ENCODE measurements at regions not wholly inside any gene's neighbourhood (a gene's known extent, or its start where the extent isn't known, plus 50 kb on each side); places are given as distances from the start of the nearest gene placed in this dataset.
A peak's percentile ranks its signal among the peaks of the same experiment; 100 is the strongest.

DNA sequence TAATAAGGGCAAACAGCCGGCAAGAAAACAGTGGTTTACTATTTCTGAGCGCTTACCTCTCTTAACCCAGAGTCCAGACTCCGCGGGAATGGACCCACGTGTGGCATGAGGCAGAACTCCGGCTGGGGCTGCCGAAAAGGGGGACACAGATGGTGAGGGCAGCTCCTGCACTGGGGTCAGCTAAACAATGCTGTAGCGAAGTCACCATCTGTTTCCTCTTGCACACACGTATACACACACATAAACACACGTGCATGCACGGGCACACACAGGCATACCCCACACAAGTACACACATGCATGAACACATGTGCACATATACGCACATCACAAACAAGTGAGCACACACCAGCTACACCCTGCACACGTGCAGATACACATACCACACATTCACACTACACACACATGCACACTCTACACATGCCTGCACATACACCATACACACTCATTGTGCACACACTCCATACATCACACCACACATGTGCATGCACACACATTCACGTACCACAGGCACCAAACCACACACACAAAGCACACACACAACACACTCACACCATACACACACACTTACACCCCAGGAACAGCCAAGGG is 105.9 kb upstream of the ID2 start:
- Mint-ChIP-seq H3K4me1 (ENCODE audit: low read depth) (peaks cover 51% of the 10 kb centered on the region), H3K27ac (no peak overlapping the region), H3K9me3 (ENCODE audit: low read depth) (no peaks in the 10 kb centered on the region), H3K4me3 (peak overlapping the region; percentile 60), H3K27me3 (peaks cover 5% of the 10 kb centered on the region), H3K36me3 (no peaks in the 10 kb centered on the region)

DNA sequence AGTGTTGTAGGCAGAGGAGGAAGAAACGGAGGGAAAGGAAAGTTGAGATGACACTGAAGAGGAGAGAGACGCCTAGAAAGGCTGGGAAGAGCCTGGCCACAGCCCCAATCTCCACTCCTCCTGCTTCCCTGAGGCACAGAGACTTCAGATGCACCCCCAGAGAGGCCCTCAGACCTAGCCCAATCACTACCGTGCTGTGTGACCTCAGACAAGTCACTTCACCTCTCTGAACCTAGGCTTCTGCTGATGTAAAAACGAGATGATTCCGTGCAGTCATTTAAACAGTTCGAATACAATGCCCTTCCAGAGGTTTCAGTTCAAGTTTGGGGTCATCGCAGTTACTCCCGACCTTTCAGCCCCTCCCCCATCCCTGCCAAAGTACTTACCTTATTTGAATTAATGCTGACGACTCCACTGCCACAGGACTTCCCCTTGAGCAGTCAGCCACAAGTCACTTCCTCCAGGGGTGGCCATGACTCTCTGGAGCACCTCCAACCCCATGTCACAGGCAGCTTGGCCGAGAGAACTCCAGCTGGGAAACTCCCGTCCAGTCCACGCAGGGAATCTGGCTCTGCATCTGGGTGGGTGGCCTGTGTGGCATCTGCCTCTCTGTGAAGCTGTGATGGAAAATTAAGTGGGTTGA is 105.2 kb upstream of the ID2 start:
- peaks cover 52% of the 10 kb centered on the region for H3K4me1 Mint-ChIP-seq (ENCODE audit: low read depth)
- H3K27me3 Mint-ChIP-seq = peaks cover 5% of the 10 kb centered on the region
- no peaks in the 10 kb centered on the region for H3K9me3 Mint-ChIP-seq (ENCODE audit: low read depth)
- no peaks in the 10 kb centered on the region for H3K36me3 Mint-ChIP-seq
- peak overlapping the region; percentile 60 for H3K4me3 Mint-ChIP-seq
- H3K27ac Mint-ChIP-seq = peak overlapping the region; percentile 67

DNA sequence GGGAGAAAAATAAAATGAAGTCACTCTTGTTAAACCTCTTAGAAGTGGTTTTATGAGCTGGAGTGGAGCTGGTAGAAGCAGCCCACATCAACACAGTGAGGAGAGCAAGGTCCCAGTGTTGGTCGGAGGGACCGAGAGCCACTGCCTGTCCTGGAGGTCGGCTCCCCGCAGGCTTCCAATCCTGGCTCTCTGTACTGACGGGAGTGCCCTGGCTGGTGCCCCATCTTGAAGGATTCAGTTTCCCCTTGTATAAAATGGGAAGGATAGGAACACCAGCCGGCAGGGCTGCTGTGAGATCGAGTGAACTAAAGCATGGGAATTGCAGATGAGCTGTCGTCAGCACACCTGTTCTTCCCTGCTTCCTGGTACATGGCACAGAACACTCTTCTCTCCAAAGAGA is 104.3 kb upstream of the ID2 start:
- Mint-ChIP-seq H3K4me1 (ENCODE audit: low read depth) (peaks cover 57% of the 10 kb centered on the region), H3K27ac (no peak overlapping the region), H3K36me3 (no peaks in the 10 kb centered on the region), H3K9me3 (ENCODE audit: low read depth) (no peaks in the 10 kb centered on the region), H3K4me3 (no peak overlapping the region), H3K27me3 (peaks cover 5% of the 10 kb centered on the region)

GRCh38 chr2:8578335-8579244 is 103.3 kb upstream of the ID2 start:
- Mint-ChIP-seq H3K27ac (no peak overlapping the region), H3K4me3 (no peak overlapping the region), H3K36me3 (no peaks in the 10 kb centered on the region), H3K27me3 (peaks cover 5% of the 10 kb centered on the region), H3K9me3 (ENCODE audit: low read depth) (no peaks in the 10 kb centered on the region), H3K4me1 (ENCODE audit: low read depth) (peaks cover 59% of the 10 kb centered on the region)

DNA sequence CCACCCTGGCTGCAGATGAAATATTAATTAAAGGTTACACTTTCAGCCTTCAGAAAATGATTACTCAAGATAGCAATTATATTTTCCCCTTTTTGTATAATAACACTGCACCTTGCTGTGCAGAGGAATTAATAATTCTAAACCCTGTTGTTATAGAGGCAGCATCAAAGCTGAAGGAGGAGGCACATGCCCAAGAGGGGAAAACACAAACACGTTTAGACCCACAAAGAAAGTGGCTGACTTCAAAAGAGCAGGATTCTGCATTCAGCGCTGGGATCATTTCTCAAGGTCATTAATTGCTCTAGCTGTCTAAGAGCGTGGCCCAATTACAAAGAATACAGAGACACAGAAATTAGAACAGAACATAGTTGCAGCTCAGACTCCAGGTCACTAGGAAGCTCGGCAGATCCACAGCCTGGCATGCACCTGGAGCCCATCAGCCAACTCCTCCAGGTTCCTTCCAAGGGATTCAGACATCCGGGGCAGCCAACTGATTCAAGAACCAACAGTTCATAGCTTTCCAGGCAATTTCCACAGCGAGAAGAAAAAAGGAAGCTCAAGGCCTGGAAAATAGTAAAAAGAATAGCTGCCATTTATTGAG is 102.3 kb upstream of the ID2 start:
- H3K36me3 Mint-ChIP-seq = no peaks in the 10 kb centered on the region
- peaks cover 5% of the 10 kb centered on the region for H3K27me3 Mint-ChIP-seq
- H3K4me3 Mint-ChIP-seq = no peak overlapping the region
- no peaks in the 10 kb centered on the region for H3K9me3 Mint-ChIP-seq (ENCODE audit: low read depth)
- H3K27ac Mint-ChIP-seq = no peak overlapping the region
- H3K4me1 Mint-ChIP-seq (ENCODE audit: low read depth) = peaks cover 57% of the 10 kb centered on the region

GRCh38 chr2:8580316-8581233 is 101.3 kb upstream of the ID2 start:
- Mint-ChIP-seq H3K36me3 (no peaks in the 10 kb centered on the region), H3K9me3 (ENCODE audit: low read depth) (no peaks in the 10 kb centered on the region), H3K27ac (peak overlapping the region; percentile 85), H3K27me3 (peaks cover 7% of the 10 kb centered on the region), H3K4me1 (ENCODE audit: low read depth) (peaks cover 49% of the 10 kb centered on the region), H3K4me3 (peak overlapping the region; percentile 60)

DNA sequence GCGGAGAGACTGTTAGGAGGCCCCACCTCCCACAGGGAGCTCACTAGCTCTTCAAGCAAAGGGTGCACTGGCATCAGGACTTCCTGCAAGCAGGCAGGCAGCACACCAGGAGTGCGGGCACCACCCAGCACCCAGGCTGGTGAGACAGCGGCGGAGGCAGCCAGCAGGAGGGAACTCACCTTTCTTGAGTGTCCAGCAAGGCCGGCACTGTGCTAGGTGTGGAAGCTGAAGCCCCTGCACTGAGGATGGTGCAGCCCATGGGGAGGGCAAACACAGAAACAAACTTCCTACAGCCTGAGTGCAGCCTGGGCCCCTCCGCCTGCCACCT is 100.7 kb upstream of the ID2 start:
- Mint-ChIP-seq H3K9me3 (ENCODE audit: low read depth) (no peaks in the 10 kb centered on the region), H3K27ac (peak overlapping the region; percentile 29), H3K4me3 (no peak overlapping the region), H3K27me3 (peaks cover 5% of the 10 kb centered on the region), H3K36me3 (no peaks in the 10 kb centered on the region), H3K4me1 (ENCODE audit: low read depth) (peaks cover 47% of the 10 kb centered on the region)

- H3K9me3 Mint-ChIP-seq (ENCODE audit: low read depth) = no peaks in the 10 kb centered on the region
- peaks cover 47% of the 10 kb centered on the region for H3K4me1 Mint-ChIP-seq (ENCODE audit: low read depth)
- peaks cover 4% of the 10 kb centered on the region for H3K27me3 Mint-ChIP-seq
- no peaks in the 10 kb centered on the region for H3K36me3 Mint-ChIP-seq
- no peak overlapping the region for H3K27ac Mint-ChIP-seq
- no peak overlapping the region for H3K4me3 Mint-ChIP-seq
Observed at GRCh38 chr2:8581601-8582041, 100.2 kb upstream of the ID2 start.

DNA sequence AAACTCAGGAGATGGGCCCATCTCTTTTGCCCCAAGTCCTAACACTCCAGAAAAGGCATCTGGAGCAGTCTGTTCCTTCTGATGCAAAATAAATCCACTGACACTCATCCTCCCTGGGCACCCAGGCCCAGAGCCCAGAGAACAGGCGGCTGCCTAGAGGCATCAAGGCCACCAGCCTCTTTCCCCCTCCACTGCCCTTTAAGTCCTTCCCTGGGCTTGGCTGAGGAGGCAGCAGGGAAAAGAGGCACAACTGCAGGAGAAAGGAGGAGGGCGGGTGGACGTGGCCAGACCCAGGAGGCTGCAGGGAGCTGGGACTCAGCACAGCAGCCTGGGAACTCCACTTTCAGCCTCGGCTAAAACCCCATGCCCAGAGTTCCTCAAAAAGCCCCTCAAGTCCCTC is 99.7 kb upstream of the ID2 start:
- Mint-ChIP-seq H3K27me3 (peaks cover 4% of the 10 kb centered on the region), H3K27ac (no peak overlapping the region)

DNA sequence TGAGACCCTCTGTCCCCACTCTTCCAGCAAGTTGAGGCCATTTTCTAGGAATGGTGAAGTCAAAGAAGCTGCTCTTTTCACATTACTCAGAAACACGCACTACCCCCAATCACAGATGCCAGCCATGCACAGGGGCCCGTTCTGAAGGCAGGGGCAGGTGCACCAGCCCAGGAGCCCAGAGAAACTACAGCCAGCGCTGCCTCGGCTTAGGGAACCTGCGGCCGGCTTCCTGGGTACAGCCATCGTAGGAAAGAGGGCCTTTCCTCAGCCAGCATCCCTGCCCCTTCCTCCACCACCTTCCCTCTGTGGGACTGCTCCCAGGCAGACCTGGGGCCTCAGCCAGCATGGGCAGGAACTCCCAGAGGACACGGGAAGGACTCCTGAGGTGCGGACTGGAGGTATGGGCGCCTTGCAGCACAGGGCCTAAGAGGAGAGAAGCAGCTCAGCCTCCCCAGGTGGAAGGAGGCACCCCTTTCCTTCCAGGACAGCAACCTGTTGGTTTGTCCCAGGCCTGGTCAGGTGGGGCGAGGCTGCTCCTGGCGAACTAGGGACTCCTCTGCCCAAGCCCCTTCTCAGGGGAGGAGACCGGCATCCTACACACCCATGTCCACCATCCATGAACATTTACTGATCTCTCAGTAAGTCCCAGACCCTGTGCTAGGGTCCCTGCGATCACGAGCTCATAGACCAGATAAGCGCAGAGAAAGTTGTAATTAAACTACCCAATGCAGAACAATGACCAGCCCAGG is 99.0 kb upstream of the ID2 start:
- Mint-ChIP-seq H3K27ac (no peak overlapping the region), H3K36me3 (no peaks in the 10 kb centered on the region), H3K4me3 (peak overlapping the region; percentile 54), H3K27me3 (peaks cover 4% of the 10 kb centered on the region), H3K9me3 (ENCODE audit: low read depth) (no peaks in the 10 kb centered on the region), H3K4me1 (ENCODE audit: low read depth) (peaks cover 41% of the 10 kb centered on the region)

More for the DNA sequence above, 99.7 kb upstream of the ID2 start:
- peaks cover 42% of the 10 kb centered on the region for H3K4me1 Mint-ChIP-seq (ENCODE audit: low read depth)
- no peaks in the 10 kb centered on the region for H3K9me3 Mint-ChIP-seq (ENCODE audit: low read depth)
- no peak overlapping the region for H3K4me3 Mint-ChIP-seq
- H3K36me3 Mint-ChIP-seq = no peaks in the 10 kb centered on the region

DNA sequence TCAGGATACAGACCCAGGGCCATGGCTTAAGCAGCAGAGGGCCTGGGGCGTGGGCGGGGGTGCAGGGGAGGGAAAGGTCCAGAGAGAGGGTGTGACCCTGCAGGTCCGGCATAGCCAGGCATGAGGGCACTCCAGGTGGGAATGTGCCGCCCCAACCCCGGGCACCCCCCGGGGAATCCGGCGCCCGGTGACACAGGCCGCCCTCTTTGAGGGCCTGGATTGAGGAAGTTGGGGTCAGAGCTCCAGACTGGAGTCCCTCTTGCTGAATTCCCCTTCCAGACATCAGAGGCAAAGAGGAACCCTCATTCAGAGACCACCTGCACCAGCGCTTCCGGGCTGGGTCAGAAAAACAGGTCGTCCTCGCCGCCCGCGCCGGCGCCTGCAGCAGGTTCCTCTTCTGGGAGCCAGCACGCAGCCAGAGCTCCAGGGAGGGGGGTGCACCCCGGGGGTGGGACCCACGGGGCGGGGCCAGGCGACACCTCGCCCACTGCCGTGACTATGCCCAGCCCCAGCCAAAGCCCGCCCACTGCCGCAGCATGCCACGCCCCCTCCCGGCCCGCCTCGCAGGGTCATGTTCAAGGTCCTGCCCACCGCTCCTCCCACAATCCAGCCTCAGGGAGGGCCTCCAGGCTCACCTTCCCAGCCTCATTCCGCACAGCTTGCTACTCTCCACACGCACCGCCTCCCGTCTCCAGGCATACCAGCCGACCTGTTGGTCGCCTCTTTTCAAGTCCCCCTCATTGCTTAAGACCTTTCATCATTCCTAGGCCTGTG is 98.3 kb upstream of the ID2 start:
- peaks cover 4% of the 10 kb centered on the region for H3K27me3 Mint-ChIP-seq
- H3K4me3 Mint-ChIP-seq = peak overlapping the region; percentile 77
- peaks cover 44% of the 10 kb centered on the region for H3K4me1 Mint-ChIP-seq (ENCODE audit: low read depth)
- H3K27ac Mint-ChIP-seq = peak overlapping the region; percentile 61
- no peaks in the 10 kb centered on the region for H3K36me3 Mint-ChIP-seq
- H3K9me3 Mint-ChIP-seq (ENCODE audit: low read depth) = no peaks in the 10 kb centered on the region

DNA sequence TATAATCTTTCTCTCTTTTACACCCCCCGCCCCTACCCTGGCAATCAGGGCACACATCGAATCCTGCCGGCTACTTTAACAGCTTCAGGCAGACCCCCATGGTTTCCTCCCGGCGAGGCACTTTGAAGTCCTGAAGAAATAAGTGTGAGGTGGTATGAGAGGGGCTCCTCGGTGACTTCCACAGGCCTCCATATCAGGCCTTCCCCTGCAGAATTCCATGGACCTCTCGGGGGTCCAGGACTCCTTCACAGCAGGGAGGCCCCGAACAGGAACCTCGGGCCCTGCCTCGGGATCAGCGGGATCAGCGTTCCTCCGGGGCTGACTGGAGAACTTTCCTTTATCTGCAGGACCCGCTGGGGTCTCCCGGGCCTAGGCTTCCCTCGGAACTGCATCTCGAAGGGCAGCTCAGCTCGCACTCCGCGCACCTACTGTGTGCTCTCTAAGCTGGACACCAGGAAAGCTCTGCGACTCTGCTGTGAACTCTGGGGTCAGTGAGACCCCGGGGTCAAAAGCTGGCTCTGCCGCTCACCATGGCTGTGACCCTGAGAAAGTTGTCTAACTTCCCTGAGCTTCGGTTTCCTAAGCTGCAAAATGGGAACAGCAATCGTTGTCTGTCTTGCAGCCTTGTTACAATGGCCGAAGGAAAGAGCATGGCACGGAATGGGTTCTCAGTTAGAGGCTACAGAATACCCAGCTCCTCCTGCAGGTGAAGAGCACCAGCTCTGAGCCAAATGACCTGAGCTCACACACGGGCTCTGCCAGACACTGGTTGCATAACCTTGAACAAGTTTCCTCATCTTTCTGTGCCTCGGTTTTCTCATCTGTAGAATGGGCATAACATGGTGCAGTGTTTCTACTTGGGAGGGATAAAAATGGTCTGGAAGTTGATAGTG is 97.4 kb upstream of the ID2 start:
- Mint-ChIP-seq H3K4me3 (peak overlapping the region; percentile 77), H3K27me3 (peaks cover 4% of the 10 kb centered on the region), H3K36me3 (no peaks in the 10 kb centered on the region), H3K9me3 (ENCODE audit: low read depth) (no peaks in the 10 kb centered on the region), H3K4me1 (ENCODE audit: low read depth) (peaks cover 47% of the 10 kb centered on the region), H3K27ac (peak overlapping the region; percentile 61)
